Right lobe of liver (tissue), 6 donors: ENCODE measurements at regions not wholly inside any gene's neighbourhood (a gene's known extent, or its start where the extent isn't known, plus 50 kb on each side); places are given as distances from the start of the nearest gene placed in this dataset.

Source experiments
- ATAC-seq, 4 donors: fragments of 200-7000 bp; cut with Tn5 transposase; one replicate each; pipeline ENCODE4 v1.9.1; 2020; ENCODE audit warnings: mild to moderate bottlenecking in 4 of 4, moderate library complexity in 4 of 4
- DNase-seq, 3 donors: peaks; one replicate each; pipeline ENCODE4 v3.0.0-alpha.2; 2020
- H3K27ac ChIP-seq, 3 donors: fragments of 200-600 bp; one replicate each; pipeline ENCODE4 v1.8.0; 2022
- H3K27me3 ChIP-seq, 2 donors: fragments of 200-600 bp; one replicate each; pipeline ENCODE4 v1.8.0; 2022
- H3K36me3 ChIP-seq, 4 donors: fragments of 200-600 bp; sonication (generic) in 1 of 4; one replicate each; pipeline versions ENCODE4 v1.5.1 to v1.8.0; 2017 to 2022; ENCODE audit warnings: control low read depth in 1 of 4
- H3K4me1 ChIP-seq, 4 donors: fragments of 200-600 bp; sonication (generic) in 1 of 4; one replicate each; pipeline versions ENCODE4 v1.5.1 to v1.8.0; 2017 to 2022; ENCODE audit warnings: control low read depth in 1 of 4
- H3K4me3 ChIP-seq, 3 donors: fragments of 200-600 bp; one replicate each; pipeline ENCODE4 v1.8.0; 2022
- H3K9me3 ChIP-seq, 4 donors: fragments of 200-600 bp; sonication (generic) in 1 of 4; one replicate each; pipeline versions ENCODE4 v1.5.1 to v1.8.0; 2017 to 2022; ENCODE audit warnings: control low read depth in 1 of 4
- POLR2A ChIP-seq: fragments of 450-650 bp; IDR thresholded peaks from one replicate; pipeline ENCODE4 v1.6.1; 2017; ENCODE audit warnings: antibody characterized with exemption, mild to moderate bottlenecking
- WGBS: methylation state at CpG from one replicate; pipeline ENCODE4 v1.1.6; 2018; ENCODE audit warnings: low coverage, low lambda C conversion rate; ENCODE audit not compliant: insufficient coverage; ENCODE audit errors: missing lambda C conversion rate; 5-methylcytosine and 5-hydroxymethylcytosine counted together
- intact Hi-C, 2 donors: fragments of 100-400 bp; cut with DNase I; formaldehyde crosslinking; loops; one replicate each; pipeline versions ENCODE4 v1.11.2 to v1.14.1; 2022
- TF ChIP-seq, protein P1 (sequence below), 4 donors: fragments of 200-600 bp in 3 of 4; fragments of 450-650 bp in 1 of 4; IDR thresholded peaks; one replicate each; pipeline versions ENCODE4 v1.5.1 to v1.8.0; 2016 to 2022; ENCODE audit warnings: antibody characterized with exemption in 4 of 4, mild to moderate bottlenecking in 2 of 4
- donor health status: DM: no; HTN: yes; CAD: no.
- donor health status: DM: no; HTN: no; CAD: no.
- donor health status: DM: no; HTN: no; CAD: no.
- donor health status: DM: no; HTN: yes; CAD: no.
- donor health status: DM: no; HTN: yes; CAD: no.

DNA sequence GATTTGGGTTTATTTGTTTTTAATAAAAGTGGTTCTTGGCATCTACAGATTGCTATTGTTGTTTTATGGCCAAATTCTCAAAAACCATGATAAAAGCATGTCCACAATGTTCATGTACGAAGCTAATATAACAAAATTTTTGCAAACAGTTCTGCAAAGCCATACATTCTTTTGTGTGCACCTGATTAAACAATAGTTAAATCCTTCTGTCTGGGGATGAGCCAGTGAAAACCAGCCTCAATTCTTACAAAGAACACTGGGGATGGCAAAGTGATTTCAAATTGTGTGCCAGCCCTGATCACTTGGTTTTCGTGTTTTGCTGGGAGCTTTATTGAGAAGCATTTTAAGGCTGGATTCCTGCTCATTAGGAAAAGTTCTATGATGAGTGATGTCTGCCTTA, 149.1 kb upstream of the MAGI3 start:
- no peaks in the 10 kb centered on the region for H3K9me3 ChIP-seq

DNA sequence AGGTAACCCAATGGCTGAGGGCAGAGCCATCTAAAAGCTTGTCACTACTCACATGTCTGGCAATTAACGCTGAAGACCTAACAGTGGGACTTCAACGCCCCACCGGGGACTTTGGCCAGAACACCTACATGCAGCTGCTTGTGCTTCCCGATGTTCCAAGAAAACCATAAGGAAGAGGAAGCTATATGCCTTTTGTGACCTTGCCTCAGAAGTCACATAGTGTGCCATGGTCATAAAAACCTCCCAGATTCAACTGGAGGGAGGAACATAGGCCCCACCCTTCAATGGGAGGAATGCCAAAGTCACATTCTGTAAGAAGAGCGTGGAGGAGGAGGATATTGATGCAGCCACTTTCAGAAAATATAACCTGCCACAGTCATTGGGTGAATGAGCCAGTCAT, 147.8 kb upstream of the MAGI3 start:
- WGBS, result 74% methylated on average over 4 of the region's 5 CpGs
- intact Hi-C loops, result no loop called here
- Histone ChIP-seq H3K4me1 (no peaks in the 10 kb centered on the region), H3K4me3 (no peak overlapping the region), H3K27me3 (no peaks in the 10 kb centered on the region), H3K36me3 (no peaks in the 10 kb centered on the region), H3K9me3 (no peaks in the 10 kb centered on the region), H3K27ac (no peak overlapping the region)
- no peak for TF ChIP-seq POLR2A
- TF ChIP-seq, protein P1, sequence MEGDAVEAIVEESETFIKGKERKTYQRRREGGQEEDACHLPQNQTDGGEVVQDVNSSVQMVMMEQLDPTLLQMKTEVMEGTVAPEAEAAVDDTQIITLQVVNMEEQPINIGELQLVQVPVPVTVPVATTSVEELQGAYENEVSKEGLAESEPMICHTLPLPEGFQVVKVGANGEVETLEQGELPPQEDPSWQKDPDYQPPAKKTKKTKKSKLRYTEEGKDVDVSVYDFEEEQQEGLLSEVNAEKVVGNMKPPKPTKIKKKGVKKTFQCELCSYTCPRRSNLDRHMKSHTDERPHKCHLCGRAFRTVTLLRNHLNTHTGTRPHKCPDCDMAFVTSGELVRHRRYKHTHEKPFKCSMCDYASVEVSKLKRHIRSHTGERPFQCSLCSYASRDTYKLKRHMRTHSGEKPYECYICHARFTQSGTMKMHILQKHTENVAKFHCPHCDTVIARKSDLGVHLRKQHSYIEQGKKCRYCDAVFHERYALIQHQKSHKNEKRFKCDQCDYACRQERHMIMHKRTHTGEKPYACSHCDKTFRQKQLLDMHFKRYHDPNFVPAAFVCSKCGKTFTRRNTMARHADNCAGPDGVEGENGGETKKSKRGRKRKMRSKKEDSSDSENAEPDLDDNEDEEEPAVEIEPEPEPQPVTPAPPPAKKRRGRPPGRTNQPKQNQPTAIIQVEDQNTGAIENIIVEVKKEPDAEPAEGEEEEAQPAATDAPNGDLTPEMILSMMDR (IDR thresholded peaks at IDR 0.05), result no peak
- DNase-seq, result no peak
- no peak for ATAC-seq

More for the DNA sequence above, 149.1 kb upstream of the MAGI3 start:
- intact Hi-C loops, result no loop called here
- no peaks in the 10 kb centered on the region for H3K27me3 ChIP-seq
- no peaks in the 10 kb centered on the region for H3K36me3 ChIP-seq
- TF ChIP-seq, protein P1 (IDR thresholded peaks at IDR 0.05), result no peak
- TF ChIP-seq POLR2A, result no peak
- H3K27ac ChIP-seq, result no peak overlapping the region
- WGBS, result 69% methylated on average over 1 of the region's 2 CpGs
- no peaks in the 10 kb centered on the region for H3K4me1 ChIP-seq
- no peak for DNase-seq
- ATAC-seq, result no peak
- H3K4me3 ChIP-seq, result no peak overlapping the region

DNA sequence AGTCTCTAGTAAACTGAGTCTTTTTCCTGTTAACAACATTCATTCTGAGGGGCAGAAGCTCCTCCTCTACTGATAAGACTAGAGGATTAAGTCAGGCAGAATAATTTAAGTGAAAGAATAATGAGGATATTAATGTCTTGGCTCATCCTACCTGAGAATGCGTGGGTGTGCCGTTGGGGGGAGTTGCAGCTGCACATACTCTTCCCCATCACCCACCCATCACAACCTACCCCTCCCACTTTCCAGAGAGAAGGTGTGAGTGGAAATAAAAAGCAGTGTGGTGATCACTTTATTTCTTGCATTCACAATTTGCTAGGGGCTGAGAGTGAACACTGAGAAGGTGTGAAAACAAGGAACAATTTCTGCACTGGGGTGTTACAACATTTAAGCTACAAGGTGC, 146.8 kb upstream of the MAGI3 start:
- intact Hi-C loops, result no loop called here
- Histone ChIP-seq H3K9me3 (no peaks in the 10 kb centered on the region), H3K27me3 (no peaks in the 10 kb centered on the region), H3K4me3 (no peak overlapping the region), H3K4me1 (no peaks in the 10 kb centered on the region), H3K36me3 (no peaks in the 10 kb centered on the region), H3K27ac (no peak overlapping the region)
- TF ChIP-seq, protein P1 (IDR thresholded peaks at IDR 0.05), result no peak
- no peak for TF ChIP-seq POLR2A
- ATAC-seq, result no peak
- no peak for DNase-seq
- WGBS, result 64% methylated on average over 2 of the region's 2 CpGs

- WGBS, result 67% methylated on average over 1 of the region's 4 CpGs
- DNase-seq (no peak), ATAC-seq (no peak)
- intact Hi-C loops, result no loop called here
- Histone ChIP-seq H3K36me3 (no peaks in the 10 kb centered on the region), H3K4me1 (no peaks in the 10 kb centered on the region), H3K27ac (no peak overlapping the region), H3K9me3 (no peaks in the 10 kb centered on the region), H3K4me3 (no peak overlapping the region), H3K27me3 (no peaks in the 10 kb centered on the region)
- TF ChIP-seq, protein P1 (IDR thresholded peaks at IDR 0.05), result no peak
- TF ChIP-seq POLR2A, result no peak
Observed at GRCh38 chr1:113244112-113244820, 146.0 kb upstream of the MAGI3 start.
